ENCODE measurements at regions not wholly inside any gene's neighbourhood (a gene's known extent, or its start where the extent isn't known, plus 50 kb on each side); places are given as distances from the start of the nearest gene placed in this dataset.

DNA sequence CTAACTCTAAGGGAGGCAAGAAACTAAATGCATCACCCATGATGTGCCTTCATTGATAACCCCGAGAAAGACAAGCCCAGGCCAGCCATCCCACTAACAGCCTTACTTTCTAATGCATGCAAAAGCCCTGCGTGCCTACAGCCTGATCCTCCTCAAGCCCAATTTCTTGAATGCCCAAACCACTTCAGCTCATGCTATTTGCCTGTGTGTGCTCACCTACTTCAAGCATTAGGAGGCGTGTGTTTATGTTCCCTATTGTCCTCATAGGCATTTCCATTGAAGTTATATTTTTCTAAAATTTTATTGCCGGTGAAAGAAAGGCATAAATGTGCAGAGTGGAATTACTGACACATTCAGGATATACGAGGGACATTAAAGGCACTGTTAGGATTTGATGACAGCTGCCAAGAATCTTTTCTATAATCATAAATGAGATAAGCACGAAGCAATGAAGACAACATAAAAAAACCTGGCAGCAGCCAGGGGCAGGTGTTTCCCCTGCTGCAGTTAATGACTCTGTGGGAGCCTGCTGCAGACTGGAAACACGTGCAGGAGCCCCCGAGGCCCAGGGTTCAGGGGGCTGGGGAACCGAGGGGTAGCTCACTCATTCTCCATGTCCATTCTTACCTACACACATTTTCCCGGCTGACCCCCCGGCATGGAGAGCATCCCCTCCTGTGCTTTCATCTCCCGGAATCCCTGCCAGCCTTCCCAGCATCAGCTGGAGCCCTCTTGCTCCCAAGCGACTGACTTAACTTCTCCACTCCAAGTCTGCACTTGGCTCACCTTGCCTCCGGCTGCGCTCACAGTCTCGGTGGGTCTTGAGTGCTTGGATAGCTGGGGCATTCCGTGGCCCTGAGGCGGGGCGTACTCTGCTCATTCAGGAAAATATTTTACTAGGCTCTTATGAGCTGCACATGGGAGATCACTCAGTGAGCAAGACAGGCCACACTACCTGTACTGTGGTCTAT lies 292.3 kb upstream of the SIX2 start:
- ATAC-seq (no peak), DNase-seq (no peak)

DNA sequence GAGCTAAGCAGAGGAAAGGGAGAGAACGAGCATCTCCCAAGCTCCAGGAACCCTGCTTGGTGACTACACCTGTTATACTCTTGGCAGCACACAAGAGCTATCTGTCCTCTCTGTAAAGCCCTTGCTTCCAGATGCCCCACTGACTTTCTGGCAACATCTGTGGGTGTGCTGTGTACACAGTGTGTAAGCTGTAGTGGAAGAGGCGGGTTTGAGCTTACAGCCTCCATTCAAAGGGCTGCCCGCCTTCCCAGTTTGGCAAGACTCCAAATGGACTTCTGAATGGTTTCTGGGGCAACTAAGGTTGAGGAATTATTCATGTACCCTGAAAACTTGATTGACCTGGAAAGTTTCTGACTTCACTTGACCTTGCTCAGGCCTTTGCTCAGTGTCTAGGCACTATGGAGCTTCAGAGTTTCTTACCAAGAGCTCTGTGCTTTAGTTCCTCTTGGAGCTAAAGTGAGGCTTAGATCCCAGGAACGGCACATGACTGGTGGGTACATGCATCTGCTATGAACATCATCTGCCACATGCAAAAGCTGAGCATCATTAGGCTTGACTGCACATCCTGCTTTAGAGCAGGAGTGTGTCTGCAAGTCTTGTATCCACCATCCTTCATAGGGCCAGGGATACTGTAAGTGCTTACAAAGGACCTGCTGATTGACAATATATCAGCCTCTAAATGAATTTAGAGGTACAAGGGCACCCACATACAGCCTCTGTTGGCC lies 290.9 kb upstream of the SIX2 start:
- DNase-seq (no peak), ATAC-seq (no peak)

DNA sequence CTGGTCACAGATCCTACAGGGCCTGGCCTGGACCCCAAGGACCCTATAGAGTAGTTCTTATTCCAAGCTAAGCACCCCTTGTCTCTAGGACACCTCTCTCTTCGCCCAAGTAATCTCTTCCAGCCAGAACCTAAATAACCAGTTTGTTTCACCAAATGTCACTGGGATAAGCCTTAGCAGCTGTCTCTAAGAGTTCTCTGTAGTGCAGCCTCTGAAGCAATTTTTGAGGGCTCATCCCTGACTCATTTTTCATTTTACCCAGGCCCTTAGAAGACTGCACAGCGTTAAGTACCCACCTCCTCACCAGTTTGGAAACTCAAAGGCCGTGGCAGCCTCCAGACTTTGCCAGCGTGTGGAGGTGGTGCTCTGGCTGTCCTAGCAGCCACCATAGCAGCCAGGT lies 290.1 kb upstream of the SIX2 start:
- ATAC-seq: no peak
- no peak for DNase-seq

DNA sequence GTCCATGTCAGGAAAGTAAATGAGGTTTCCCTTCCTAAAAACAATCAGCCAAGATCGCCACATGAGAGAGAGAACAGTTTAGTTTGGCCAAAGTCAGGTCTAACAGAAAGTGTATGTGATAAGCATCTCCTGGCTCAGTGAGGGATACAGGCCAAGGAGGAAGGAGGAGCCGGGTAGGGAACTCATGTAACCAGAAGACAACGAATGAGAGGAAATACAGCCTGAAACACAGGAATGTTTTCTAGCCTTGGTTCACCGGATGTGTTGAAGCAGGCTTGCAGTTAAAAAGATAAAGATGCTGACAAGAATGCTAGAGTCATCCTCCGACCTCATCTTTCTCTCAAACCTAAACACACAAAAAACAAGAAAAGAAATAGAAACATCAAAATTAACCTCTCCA lies 283.9 kb upstream of the SIX2 start:
- ATAC-seq (no peak), DNase-seq (no peak)

DNA sequence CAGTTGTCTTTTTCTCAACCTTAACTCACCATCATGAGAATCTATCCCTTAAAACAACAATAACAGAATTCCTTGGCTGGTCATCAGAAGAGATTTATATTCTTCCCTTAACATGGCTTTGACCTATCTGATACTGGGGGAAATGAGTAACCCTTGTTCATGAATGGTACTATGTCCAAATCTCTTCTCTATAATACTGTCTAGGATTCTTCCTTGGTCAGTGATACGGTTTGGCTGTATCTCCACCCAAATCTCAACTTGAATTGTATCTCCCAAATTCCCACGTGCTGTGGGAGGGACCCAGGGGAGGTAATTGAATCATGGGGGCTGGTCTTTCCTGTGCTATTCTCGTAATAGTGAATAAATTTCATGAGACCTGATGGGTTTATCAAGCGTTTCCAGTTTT lies 282.0 kb upstream of the SIX2 start:
- DNase-seq (no peak), ATAC-seq (no peak)

DNA sequence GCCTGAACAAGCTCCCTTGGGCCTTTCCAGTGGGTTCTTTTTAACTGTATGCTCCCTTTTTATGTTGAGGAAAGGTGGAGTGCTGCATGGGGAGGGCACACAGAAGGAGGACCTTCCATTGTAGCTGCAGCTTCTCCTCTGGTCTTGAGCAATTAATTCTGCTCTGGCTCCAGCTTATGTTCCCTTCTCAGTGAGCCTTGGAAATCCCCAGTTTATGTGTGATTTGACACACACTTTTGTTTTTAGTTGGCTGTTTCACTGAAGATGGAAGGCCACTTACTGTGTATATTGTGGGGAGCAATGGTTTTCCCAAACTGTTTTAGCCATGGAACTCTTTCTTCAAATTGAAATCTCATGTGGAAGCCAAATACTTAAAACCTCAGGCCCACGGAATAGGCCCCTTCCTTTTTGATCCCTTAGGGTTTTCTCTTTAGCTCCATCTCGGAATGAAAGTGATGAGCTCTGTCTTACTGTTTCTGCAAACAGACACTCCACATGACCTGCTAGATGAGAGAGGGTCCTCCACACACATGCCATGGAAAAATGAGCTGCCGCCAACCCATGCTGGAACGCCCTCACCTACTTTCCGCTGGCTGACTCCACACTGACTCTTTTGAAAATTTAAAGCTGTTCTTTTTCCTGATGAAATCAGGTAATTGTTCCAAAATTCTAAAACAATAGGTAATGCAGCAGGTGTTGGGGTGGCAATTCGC lies 280.9 kb upstream of the SIX2 start:
- no peak for ATAC-seq
- DNase-seq: no peak

DNA sequence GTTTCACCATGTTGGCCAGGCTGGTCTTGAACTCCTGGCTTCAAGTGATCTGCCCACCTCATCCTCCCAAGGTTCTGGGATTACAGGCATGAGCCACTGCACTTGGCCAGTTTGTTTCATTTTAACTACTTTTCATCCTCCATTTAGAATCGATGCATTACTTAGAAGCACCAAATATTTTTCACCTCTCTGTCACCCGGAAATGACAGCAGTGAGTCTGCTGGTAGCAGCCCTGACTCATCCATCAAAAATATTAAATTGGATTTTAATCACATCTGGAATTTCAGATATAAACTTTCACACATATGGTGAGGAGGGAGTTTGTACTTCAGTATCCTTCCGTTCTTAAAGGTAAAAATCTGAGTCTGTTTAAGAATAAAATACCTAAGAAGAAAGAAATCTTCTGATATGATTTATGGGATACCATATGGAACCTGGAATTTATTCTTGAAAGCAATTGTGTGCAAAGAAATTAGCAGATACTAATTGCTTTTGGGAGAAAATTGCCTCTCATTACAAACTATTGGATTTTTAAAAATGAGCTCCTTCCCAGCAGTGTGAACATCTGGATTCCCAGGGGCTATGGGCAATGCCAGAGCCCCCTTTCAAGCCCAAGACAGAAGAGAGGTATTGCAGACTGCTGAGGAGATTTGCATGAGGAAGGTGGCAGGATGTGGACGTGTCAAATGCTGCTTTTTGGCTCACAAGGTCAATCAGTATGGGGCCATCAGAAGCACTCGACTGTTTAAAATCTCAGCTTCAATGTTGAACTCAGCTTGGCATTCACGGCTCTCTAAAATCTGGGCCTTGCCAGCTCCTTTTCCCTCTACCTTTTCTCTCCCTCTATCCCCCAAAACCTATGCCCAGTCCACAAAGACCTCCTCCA lies 279.5 kb upstream of the SIX2 start:
- DNase-seq (no peak), ATAC-seq (no peak)

DNA sequence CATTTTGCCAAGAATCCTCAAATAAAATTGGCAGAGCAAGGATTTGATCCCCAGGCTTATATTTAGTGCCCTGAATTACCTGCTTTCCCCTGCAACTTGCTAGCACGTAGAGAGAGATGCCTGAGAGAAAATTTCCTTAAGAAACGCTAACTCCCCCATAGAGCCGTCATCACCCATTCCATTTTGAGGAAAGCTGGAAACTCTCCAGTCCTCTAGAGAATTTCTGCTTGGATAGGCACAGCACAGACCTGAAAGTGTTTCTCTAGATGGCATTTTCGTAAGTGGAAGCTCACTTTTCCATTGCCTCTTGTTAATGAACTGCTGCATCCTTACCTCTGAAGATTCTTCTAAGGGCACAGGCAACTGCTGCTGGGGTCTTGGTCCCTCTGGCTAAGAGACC lies 277.8 kb upstream of the SIX2 start:
- DNase-seq: no peak
- ATAC-seq: no peak

DNA sequence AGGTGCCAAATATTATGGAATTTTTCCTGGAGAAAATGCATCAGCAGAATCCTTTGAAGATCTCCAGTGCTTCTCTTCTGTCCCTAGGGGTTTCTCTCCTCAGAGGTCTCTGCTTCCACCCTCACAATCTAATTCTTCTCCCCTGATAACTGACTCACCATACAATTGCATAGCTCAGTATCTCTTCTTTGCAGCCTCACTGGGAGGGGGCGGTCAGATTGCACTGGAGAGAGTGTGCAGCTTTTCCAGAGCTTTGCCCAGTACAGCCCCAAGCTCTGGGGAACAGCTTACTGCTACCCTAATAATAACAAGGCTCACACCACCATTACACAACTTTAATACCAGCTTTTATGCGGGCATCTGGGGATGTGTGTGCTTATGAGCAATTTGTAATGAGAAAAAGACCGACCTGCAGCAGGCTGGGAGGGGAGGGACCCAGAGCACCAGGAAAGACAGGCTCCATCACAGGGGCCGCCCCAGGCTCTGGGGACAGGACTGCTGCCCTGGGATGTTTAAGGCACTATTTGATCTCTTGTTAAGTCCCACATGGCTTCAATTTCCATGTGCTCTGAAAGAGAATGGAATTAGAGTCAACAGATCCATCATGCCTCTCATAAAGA lies 276.6 kb upstream of the SIX2 start:
- ATAC-seq (no peak), DNase-seq (no peak)

DNA sequence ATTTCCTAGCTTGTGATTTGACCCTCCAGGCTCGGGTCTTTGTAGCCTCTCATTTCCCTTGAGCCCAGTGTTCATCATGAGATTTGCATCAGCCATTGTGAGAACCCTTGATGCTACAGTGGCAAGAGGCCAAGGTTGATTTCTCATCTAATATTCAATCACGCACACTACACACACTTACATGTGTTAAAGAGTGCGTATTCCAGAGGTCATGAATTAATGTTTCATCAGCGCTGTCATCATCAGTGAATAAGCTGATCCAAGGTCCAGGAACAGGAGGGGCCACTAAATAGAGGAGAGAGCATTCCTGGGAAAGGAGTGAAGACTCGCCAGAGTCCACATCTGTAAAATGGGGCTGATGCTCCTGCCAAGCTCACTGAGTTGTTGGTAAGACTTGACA lies 276.1 kb upstream of the SIX2 start:
- no peak for ATAC-seq
- DNase-seq: no peak

DNA sequence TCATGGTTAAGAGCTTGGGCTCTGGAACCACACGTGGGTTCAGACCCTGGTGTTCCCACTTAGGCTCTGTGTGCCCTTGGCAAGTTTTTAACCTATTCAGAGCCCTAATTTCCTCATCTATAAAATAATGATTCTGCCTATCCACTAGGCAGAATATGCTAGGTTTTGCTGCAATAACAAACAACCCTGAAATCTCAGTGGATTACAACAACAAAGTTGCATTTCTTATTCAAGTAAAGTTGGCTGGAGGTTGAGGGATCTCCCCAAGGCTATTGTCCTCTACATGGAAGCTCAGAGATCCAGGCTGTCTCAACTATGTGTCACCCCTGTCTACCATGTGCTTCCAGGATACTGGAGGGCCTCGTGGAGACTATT lies 275.4 kb upstream of the SIX2 start:
- no peak for DNase-seq
- no peak for ATAC-seq

DNA sequence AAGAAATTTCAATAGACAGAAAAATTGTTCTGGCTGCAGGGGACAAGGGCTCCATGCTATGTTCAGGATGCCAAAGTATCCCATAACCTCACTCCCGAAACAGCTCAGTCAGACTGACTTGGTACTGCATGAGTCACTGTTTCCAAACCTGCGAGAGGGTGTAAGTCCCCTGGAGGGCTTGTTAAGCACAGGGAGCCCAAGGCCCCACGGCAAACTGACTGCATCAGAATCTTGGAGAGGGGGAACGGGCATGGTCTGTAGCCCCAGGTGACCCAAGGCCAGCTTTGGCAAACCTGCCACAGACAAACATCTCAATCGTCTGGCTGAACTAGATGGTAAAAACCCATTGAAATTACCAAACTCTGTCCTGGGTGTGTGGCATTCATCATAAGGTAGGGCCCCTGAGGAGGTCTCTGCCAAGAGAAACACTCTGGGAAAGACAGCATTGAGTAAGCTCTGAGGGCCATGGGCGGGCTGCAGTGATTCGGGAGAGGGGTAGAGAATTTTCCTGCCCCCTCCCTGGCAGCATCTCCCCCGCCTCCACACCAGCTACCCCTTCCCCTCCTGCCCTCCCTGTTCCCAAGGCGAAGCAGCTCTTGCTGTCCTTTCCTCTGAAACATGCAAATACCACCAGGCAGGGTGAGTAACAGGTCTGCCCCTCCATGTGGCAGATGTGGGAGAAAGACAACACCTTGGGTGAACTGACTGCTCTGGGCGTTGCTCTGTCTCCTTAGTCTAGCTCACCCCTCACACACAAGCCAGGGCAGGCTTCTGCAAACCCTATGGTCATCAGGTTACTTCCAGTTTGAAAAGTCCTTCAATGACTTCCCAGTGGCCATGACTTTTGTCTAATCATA lies 274.7 kb upstream of the SIX2 start:
- ATAC-seq: no peak
- DNase-seq: no peak

DNA sequence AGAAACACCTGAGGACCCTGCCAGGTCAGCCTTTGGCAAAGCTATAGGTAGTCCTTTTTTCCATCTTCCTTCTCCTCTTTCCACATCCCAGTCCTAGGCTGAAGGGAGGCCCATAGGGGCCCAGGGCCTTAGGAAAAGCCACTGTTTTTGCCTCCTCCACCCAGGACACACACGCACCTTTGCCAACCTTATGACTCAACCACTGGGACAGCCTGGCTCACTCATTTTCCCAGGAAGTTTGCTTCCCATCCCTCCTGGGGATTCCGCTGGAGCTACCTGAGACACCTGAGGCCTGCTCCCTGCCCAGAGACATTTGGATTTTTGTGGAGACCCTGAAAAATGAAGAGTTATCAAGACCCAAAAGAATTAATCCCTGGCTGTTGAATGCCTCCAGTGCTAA lies 273.4 kb upstream of the SIX2 start:
- ATAC-seq (no peak), DNase-seq (no peak)

DNA sequence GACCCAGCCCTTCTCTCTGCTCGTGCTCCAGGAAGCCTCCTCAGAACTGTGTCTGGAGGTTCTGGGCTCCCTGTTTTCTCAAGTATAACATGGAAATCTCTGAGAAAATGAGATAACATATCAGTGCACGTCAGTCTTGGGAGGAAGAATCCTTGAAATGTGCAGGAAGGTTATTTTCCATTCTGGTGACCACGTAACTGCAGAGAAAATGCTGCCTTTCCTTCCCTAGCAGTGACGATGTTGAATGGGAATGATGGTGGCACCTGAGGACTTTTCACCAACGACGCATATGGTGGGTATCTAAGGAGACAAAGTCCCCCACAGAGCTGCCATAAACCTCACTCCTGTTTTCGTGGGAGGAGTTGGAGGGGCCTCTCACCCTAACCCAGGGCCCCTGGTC lies 272.1 kb upstream of the SIX2 start:
- ATAC-seq: no peak
- DNase-seq: no peak

DNA sequence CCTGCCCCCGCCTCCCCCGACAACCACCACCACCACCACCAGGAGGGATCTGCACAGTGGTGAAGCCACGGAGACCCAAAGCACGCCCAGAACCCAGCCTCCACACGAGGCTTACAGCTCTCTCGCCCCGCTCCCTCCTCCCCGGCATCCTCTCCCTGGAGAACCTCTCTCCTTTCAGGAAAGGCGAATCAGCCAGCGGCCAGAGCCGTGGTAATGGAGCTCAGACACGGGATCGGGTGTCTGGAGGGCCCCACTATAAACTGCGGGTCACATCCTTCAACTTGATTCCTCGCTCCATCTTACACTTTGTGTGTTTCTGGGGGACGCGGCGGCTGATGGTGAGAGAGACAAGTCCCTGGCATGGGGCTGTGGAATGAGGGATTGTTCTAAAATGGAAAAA lies 271.5 kb upstream of the SIX2 start:
- no peak for ATAC-seq
- no peak for DNase-seq

DNA sequence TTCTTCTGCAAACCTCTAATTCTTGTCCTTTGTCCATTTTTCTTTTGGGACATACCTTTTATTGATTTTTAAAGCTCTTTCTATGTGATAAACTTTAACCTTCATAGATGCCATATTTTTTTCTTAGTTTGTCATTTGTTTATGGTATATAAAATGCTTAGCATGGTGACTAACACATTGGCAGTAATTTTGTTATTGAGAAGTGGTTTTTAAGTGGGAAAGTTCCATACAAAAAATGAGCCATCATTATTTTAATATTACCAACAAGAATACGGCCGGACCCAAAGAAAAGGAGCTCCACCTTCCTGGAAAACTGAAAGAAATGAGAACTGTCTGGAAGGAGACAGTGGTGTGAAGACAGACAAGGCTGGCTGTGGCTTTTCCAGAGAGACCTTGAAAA lies 270.1 kb upstream of the SIX2 start:
- no peak for ATAC-seq
- no peak for DNase-seq

DNA sequence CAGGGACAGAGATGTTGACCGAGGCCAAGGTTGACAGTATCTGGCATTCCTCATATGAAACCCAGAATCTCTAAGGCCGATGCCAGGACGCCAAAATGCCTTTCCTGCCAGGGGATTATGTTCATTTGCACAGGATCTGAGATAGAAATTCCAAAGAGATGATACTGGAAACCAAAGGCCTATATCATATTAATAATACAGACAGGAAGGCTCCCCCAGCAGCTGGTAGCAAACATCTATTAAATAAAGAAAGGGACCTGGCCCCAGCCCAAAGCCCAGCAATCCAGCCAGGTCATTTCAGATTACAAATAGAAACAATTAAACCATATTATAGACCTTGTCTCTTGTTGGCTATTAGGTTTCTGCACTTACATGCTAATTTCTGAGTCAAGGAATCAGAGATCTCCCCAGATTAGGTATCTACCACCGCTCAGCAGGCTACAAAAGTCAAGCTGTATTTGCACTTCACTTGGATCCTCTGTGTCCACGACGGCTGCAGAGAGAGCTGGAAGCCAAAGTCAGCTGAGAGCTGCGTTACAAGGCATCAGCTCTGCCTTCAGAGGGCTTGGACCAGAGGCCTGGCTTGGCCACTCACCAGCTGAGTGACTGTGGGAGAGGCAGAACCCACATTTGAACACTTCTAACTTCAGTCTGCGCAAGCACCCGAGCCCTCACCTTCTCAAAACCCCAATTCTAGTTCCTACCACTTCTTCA lies 269.3 kb upstream of the SIX2 start:
- no peak for ATAC-seq
- DNase-seq: no peak

DNA sequence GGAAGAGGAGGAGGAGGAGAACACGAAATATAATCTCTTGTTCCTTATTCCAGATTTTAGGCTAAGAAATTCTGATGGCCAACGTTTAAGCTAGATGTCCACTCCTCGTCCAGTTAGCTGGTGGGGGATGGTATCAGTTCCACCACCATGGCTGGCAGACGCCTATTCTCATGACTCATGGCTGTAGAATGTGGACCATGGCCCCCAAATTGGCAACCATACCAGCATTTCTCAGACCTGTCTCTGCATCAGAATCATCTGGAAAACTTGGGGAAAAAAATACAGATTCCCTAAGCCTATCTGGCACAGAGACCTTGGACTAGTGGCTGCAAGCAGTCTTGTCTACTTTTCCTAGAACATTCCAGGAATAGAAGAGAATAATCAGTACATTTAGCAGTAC lies 267.7 kb upstream of the SIX2 start:
- DNase-seq: no peak
- no peak for ATAC-seq

DNA sequence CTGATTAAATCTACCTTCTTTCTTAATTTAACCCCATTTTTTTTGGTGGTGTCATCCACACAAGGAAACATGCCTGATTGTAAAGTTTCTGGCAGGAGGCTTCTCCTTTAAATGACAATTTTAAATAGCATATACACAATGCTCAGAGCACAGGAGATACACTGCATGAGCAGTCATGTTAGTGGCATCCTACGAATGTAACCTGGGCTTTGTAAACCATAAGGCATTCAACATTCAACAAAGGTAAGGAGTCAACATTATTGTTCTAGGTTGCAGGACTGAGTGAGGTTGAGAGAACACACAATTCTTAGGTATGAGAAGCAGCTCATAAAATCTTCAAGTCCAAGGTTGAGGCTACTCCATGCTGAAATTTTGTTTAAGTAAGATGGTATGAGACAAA lies 266.6 kb upstream of the SIX2 start:
- DNase-seq: no peak
- no peak for ATAC-seq

DNA sequence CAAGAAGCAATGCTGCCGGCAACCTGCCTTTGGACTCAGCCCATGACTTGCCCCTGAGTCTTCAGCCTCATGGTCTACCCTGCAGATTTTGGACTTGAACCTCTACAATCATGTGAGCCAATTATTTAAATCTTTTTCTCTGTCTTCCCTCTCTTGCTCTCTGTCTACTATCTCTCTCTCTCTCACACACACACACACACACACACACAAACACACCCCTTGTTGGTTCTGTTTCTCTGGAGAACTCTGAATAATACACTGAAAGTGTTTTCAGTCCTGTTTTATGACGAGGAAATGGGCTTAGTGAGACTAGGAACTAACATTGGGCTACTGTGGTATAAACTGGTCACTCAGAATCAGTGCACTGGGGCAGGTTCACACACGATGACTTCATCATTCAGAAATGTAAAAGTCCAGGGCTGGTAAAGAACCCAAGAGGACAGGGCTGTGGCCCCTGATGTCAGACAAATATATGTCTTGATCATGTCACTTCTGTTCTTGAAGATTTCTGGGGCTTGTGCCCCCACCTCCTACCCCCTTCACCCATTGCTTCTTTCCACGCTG lies 266.1 kb upstream of the SIX2 start:
- DNase-seq: no peak
- no peak for ATAC-seq
